HG03103 (cell line): ENCODE measurements at regions not wholly inside any gene's neighbourhood (a gene's known extent, or its start where the extent isn't known, plus 50 kb on each side); places are given as distances from the start of the nearest gene placed in this dataset.
A peak's percentile ranks its signal among the peaks of the same experiment; 100 is the strongest.

Source experiments
- ATAC-seq: cut with Tn5 transposase; IDR thresholded peaks from one replicate; pipeline ENCODE4 v1.9.1; 2021; ENCODE audit warnings: low read depth; ENCODE audit not compliant: unreplicated experiment

GRCh38 chr3:18295171-18295920 lies 129.8 kb downstream of the SATB1 start:
- peak; percentile 97 for ATAC-seq

- no peak for ATAC-seq
These were observed 135.0 kb downstream of the SATB1 start for GRCh38 chr3:18290157-18290556.

GRCh38 chr3:18288243-18288642 lies 136.9 kb downstream of the SATB1 start:
- no peak for ATAC-seq

GRCh38 chr3:18284716-18285115 lies 140.4 kb downstream of the SATB1 start:
- ATAC-seq = no peak

GRCh38 chr3:18283680-18284079 lies 141.5 kb downstream of the SATB1 start:
- ATAC-seq = no peak

- no peak for ATAC-seq
These were observed 142.6 kb downstream of the SATB1 start for GRCh38 chr3:18282507-18282906.

GRCh38 chr3:18279226-18279737 lies 145.9 kb downstream of the SATB1 start:
- no peak for ATAC-seq

- no peak for ATAC-seq
These were observed 160.3 kb downstream of the SATB1 start for GRCh38 chr3:18264853-18265252.

- ATAC-seq = no peak
These were observed 160.8 kb downstream of the SATB1 start for GRCh38 chr3:18264361-18264760.

- ATAC-seq = no peak
These were observed 166.6 kb downstream of the SATB1 start for GRCh38 chr3:18258492-18258891.

- ATAC-seq = no peak
These were observed 172.6 kb downstream of the SATB1 start for GRCh38 chr3:18252578-18252977.

- no peak for ATAC-seq
These were observed 174.1 kb downstream of the SATB1 start for GRCh38 chr3:18250991-18251390.

- no peak for ATAC-seq
These were observed 176.0 kb downstream of the SATB1 start for GRCh38 chr3:18249126-18249525.

- ATAC-seq = no peak
These were observed 177.3 kb downstream of the SATB1 start for GRCh38 chr3:18247776-18248310.

- no peak for ATAC-seq
These were observed 177.9 kb downstream of the SATB1 start for GRCh38 chr3:18247139-18247695.

- ATAC-seq = no peak
These were observed 178.6 kb downstream of the SATB1 start for GRCh38 chr3:18246336-18247060.

GRCh38 chr3:18245721-18246120 lies 179.4 kb downstream of the SATB1 start:
- ATAC-seq = no peak

GRCh38 chr3:18241837-18242236 lies 183.3 kb downstream of the SATB1 start:
- ATAC-seq = no peak

GRCh38 chr3:18239674-18240073 lies 185.5 kb downstream of the SATB1 start:
- no peak for ATAC-seq

- no peak for ATAC-seq
These were observed 186.3 kb downstream of the SATB1 start for GRCh38 chr3:18238746-18239331.

GRCh38 chr3:18238332-18238731 lies 186.8 kb downstream of the SATB1 start:
- ATAC-seq = no peak
